ENCODE measurements at regions not wholly inside any gene's neighbourhood (a gene's known extent, or its start where the extent isn't known, plus 50 kb on each side); places are given as distances from the start of the nearest gene placed in this dataset.
"Not testable (repeated sequence)": the region's sequence is repeated elsewhere in the genome, so short reads cannot be mapped to it uniquely, and the experiment has no call there.

GRCh38 chr9:135366104-135366503, 113.5 kb upstream of the PPP1R26 start:
- no peak for DNase-seq

GRCh38 chr9:135369412-135369990, 110.1 kb upstream of the PPP1R26 start:
- DNase-seq: no peak

- no peak for DNase-seq
Measured at GRCh38 chr9:135370411-135371375, 108.9 kb upstream of the PPP1R26 start.

GRCh38 chr9:135371535-135371934, 108.0 kb upstream of the PPP1R26 start:
- no peak for DNase-seq

- no peak for DNase-seq
Measured at GRCh38 chr9:135372036-135372435, 107.5 kb upstream of the PPP1R26 start.

GRCh38 chr9:135372501-135373008, 107.0 kb upstream of the PPP1R26 start:
- DNase-seq: no peak

- no peak for DNase-seq
Measured at GRCh38 chr9:135373151-135373685, 106.4 kb upstream of the PPP1R26 start.

- DNase-seq: no peak
Measured at GRCh38 chr9:135373820-135374219, 105.8 kb upstream of the PPP1R26 start.

- no peak for DNase-seq
Measured at GRCh38 chr9:135374591-135374990, 105.0 kb upstream of the PPP1R26 start.

- no peak for DNase-seq
Measured at GRCh38 chr9:135375001-135375400, 104.6 kb upstream of the PPP1R26 start.

- DNase-seq: no peak
Measured at GRCh38 chr9:135376511-135377265, 102.9 kb upstream of the PPP1R26 start.

- no peak for DNase-seq
Measured at GRCh38 chr9:135377431-135377830, 102.2 kb upstream of the PPP1R26 start.

- no peak for DNase-seq
Measured at GRCh38 chr9:135378751-135379150, 100.8 kb upstream of the PPP1R26 start.

GRCh38 chr9:135379540-135380267, 99.9 kb upstream of the PPP1R26 start:
- no peak for DNase-seq

GRCh38 chr9:135380311-135380960, 99.1 kb upstream of the PPP1R26 start:
- DNase-seq: no peak

GRCh38 chr9:135381762-135382310, 97.7 kb upstream of the PPP1R26 start:
- DNase-seq: no peak

GRCh38 chr9:135384226-135384625, 95.4 kb upstream of the PPP1R26 start:
- no peak for DNase-seq

GRCh38 chr9:135384815-135385405, 94.7 kb upstream of the PPP1R26 start:
- not testable (repeated sequence) for DNase-seq

- no peak for DNase-seq
Measured at GRCh38 chr9:135385793-135386192, 93.8 kb upstream of the PPP1R26 start.

GRCh38 chr9:135387976-135388375, 91.6 kb upstream of the PPP1R26 start:
- no peak for DNase-seq

GRCh38 chr9:135388530-135388929, 91.1 kb upstream of the PPP1R26 start:
- DNase-seq: no peak

Measured in CD4-positive, alpha-beta T cell treated with Interleukin-15 for 1 hour (primary cell).